SK-N-SH (cell line): ENCODE measurements at regions not wholly inside any gene's neighbourhood (a gene's known extent, or its start where the extent isn't known, plus 50 kb on each side); places are given as distances from the start of the nearest gene placed in this dataset.

Experiments
- CTCF ChIA-PET: fragments of 300-600, 350-600 bp; formaldehyde crosslinking; extraction: SDS; loops from one replicate; lab custom pipeline; 2021; lab: Yijun Ruan, JAX
- POLR2A ChIA-PET: fragments of 350-600 bp; sonication (Branson Sonifier 250); formaldehyde crosslinking; extraction: SDS; loops from one replicate; lab custom pipeline; 2020; ENCODE audit warnings: antibody characterized with exemption, inconsistent platforms; lab: Yijun Ruan, JAX
- DNase-seq: peaks from one replicate; pipeline ENCODE4 v3.0.0; 2012
- H2AFZ ChIP-seq: fragments of 200-600 bp; sonication (generic); 2 replicates; pipeline ENCODE4 v1.8.1; 2016; ENCODE audit warnings: antibody characterized with exemption, mild to moderate bottlenecking, low read depth
- H3F3A ChIP-seq: fragments of 200-600 bp; sonication (generic); replicated peaks from 2 replicates; pipeline ENCODE3; 2016; ENCODE audit warnings: antibody characterized with exemption, mild to moderate bottlenecking; ENCODE audit not compliant: insufficient read depth
- H3K27ac ChIP-seq, 2 experiments: fragments of 200-500 bp in 1 of 2; fragments of 200-600 bp in 1 of 2; sonication (Bioruptor generic) in 1 of 2; sonication (generic), shearing (Covaris generic) in 1 of 2; 2 replicates each; pipeline versions ENCODE4 v1.5.1 to v1.6.1; 2014 to 2016; ENCODE audit warnings: low read depth in 2 of 2, inconsistent platforms in 1 of 2, low read length in 1 of 2, mild to moderate bottlenecking in 1 of 2, mixed read lengths in 1 of 2
- H3K27me3 ChIP-seq: fragments of 200-600 bp; sonication (generic), shearing (Covaris generic); 2 replicates; pipeline ENCODE4 v1.6.1; 2016; ENCODE audit warnings: mixed run types; ENCODE audit not compliant: insufficient read depth
- H3K36me3 ChIP-seq, 2 experiments: fragments of 200-500 bp in 1 of 2; fragments of 200-600 bp in 1 of 2; sonication (Bioruptor generic) in 1 of 2; sonication (generic) in 1 of 2; replicated peaks in 1 of 2; 2 replicates each; pipeline versions ENCODE3 to v1.5.1; 2014 to 2016; ENCODE audit warnings: low read length in 1 of 2, mild to moderate bottlenecking in 1 of 2; ENCODE audit not compliant: insufficient read depth in 2 of 2, control insufficient read depth in 1 of 2
- H3K4me1 ChIP-seq, 2 experiments: fragments of 200-500 bp in 1 of 2; fragments of 200-600 bp in 1 of 2; sonication (Bioruptor generic) in 1 of 2; sonication (generic), shearing (Covaris generic) in 1 of 2; 2 replicates each; pipeline versions ENCODE4 v1.5.1 to v1.6.1; 2014 to 2016; ENCODE audit warnings: low read depth in 1 of 2, low read length in 1 of 2, mixed run types in 1 of 2; ENCODE audit not compliant: insufficient read depth in 2 of 2, control insufficient read depth in 1 of 2
- H3K4me2 ChIP-seq: fragments of 200-600 bp; sonication (generic), shearing (Covaris generic); 2 replicates; pipeline ENCODE4 v1.6.1; 2017; ENCODE audit warnings: mixed run types
- H3K4me3 ChIP-seq, 2 experiments: fragments of 200-500 bp in 1 of 2; fragments of 200-600 bp in 1 of 2; sonication (Bioruptor generic) in 1 of 2; sonication (generic), shearing (Covaris generic) in 1 of 2; 2 replicates each; pipeline versions ENCODE4 v1.5.1 to v1.8.1; 2014 to 2016; ENCODE audit warnings: low read depth in 2 of 2, inconsistent platforms in 1 of 2, low read length in 1 of 2, mild to moderate bottlenecking in 1 of 2, mixed read lengths in 1 of 2, moderate library complexity in 1 of 2
- H3K79me2 ChIP-seq: fragments of 200-600 bp; sonication (generic); 2 replicates; pipeline ENCODE4 v1.8.1; 2017; ENCODE audit warnings: mild to moderate bottlenecking; ENCODE audit not compliant: insufficient read depth
- H3K9ac ChIP-seq: fragments of 200-600 bp; sonication (generic); 2 replicates; pipeline ENCODE4 v1.6.1; 2017; ENCODE audit warnings: mixed run types
- H3K9me2 ChIP-seq: fragments of 200-600 bp; sonication (generic); 2 replicates; pipeline ENCODE4 v1.6.1; 2017; ENCODE audit warnings: mixed run types
- H3K9me3 ChIP-seq: fragments of 200-600 bp; sonication (generic); 2 replicates; pipeline ENCODE4 v1.6.1; 2017; ENCODE audit warnings: mixed run types, mild to moderate bottlenecking, moderate library complexity
- H4K20me1 ChIP-seq: fragments of 200-600 bp; sonication (generic); 2 replicates; pipeline ENCODE4 v1.6.1; 2017; ENCODE audit warnings: mild to moderate bottlenecking, mixed run types; ENCODE audit not compliant: insufficient read depth
- CTCF ChIP-seq: fragments of 200-600 bp; sonication (generic); IDR thresholded peaks from 2 replicates; pipeline ENCODE4 v1.6.1; 2017; ENCODE audit warnings: antibody characterized with exemption, mild to moderate bottlenecking, moderate library complexity
- ELF1 ChIP-seq: IDR thresholded peaks from 2 replicates; pipeline ENCODE4 v1.4.0; 2012
- FOXJ3 ChIP-seq: sonication (generic); formaldehyde crosslinking; IDR thresholded peaks from 2 replicates; pipeline ENCODE4 v1.5.1; 2020; ENCODE audit warnings: mild to moderate bottlenecking, missing genetic modification reagents
- JUND ChIP-seq: IDR thresholded peaks from 2 replicates; pipeline ENCODE4 v1.4.0; 2012
- MEF2A ChIP-seq: IDR thresholded peaks from 2 replicates; pipeline ENCODE4 v1.4.0; 2012; ENCODE audit warnings: low read depth, borderline replicate concordance
- POLR2AphosphoS5 ChIP-seq: IDR thresholded peaks from 2 replicates; pipeline ENCODE4 v1.6.1; 2012; ENCODE audit warnings: low read depth, low read length
- RCOR1 ChIP-seq: fragments of 150-350 bp; IDR thresholded peaks from 2 replicates; pipeline ENCODE4 v1.6.1; 2017; ENCODE audit warnings: antibody characterized with exemption, low read length
- REST ChIP-seq: IDR thresholded peaks from 2 replicates; pipeline ENCODE4 v1.6.1; 2012; ENCODE audit warnings: mild to moderate bottlenecking, low read depth, low read length, moderate library complexity
- RFX5 ChIP-seq: IDR thresholded peaks from 2 replicates; pipeline ENCODE4 v1.6.1; 2012; ENCODE audit warnings: mild to moderate bottlenecking, improper control_type of control experiment, low read length
- RXRA ChIP-seq: IDR thresholded peaks from 2 replicates; pipeline ENCODE4 v1.4.0; 2012; ENCODE audit warnings: low read depth, mild to moderate bottlenecking, borderline replicate concordance
- TAF1 ChIP-seq: IDR thresholded peaks from 2 replicates; pipeline ENCODE4 v1.6.1; 2012; ENCODE audit warnings: low read depth, mild to moderate bottlenecking, low read length, moderate library complexity, borderline replicate concordance
- USF1 ChIP-seq: IDR thresholded peaks from 2 replicates; pipeline ENCODE4 v1.4.0; 2012; ENCODE audit warnings: low read depth, borderline replicate concordance
- USF2 ChIP-seq: fragments of 150-350 bp; IDR thresholded peaks from 2 replicates; pipeline ENCODE4 v1.6.1; 2017; ENCODE audit warnings: antibody characterized with exemption, low read length, low read depth, borderline replicate concordance
- YY1 ChIP-seq: IDR thresholded peaks from 2 replicates; pipeline ENCODE4 v1.4.0; 2012; ENCODE audit warnings: low read depth, mild to moderate bottlenecking
- ZBTB33 ChIP-seq: IDR thresholded peaks from 2 replicates; pipeline ENCODE4 v1.4.0; 2012; ENCODE audit warnings: low read depth, borderline replicate concordance
- WGBS: methylation state at CpG from one replicate; pipeline ENCODE4 v1.1.6; 2017; ENCODE audit warnings: low lambda C conversion rate; 5-methylcytosine and 5-hydroxymethylcytosine counted together

- Histone ChIP-seq H4K20me1 (no peaks in the 10 kb centered on the region), H3K27ac (no peak overlapping the region), H3K36me3 (no peaks in the 10 kb centered on the region), H3F3A (peaks cover 3% of the 10 kb centered on the region), H3K4me2 (no peak overlapping the region), H3K4me1 (no peaks in the 10 kb centered on the region), H3K9ac (no peak overlapping the region), H3K79me2 (no peaks in the 10 kb centered on the region), H3K27me3 (no peaks in the 10 kb centered on the region), H3K9me2 (no peaks in the 10 kb centered on the region; the same call in 1 of the 2 replicates), H2AFZ (no peak overlapping the region), H3K9me3 (no peaks in the 10 kb centered on the region), H3K4me3 (no peak overlapping the region)
- DNase-seq = no peak
- POLR2A ChIA-PET = no interaction called here
- WGBS = 14% methylated on average over 3 of the region's 3 CpGs
- CTCF ChIA-PET = no interaction called here
- no peak for TF ChIP-seq ZBTB33
- no peak for TF ChIP-seq JUND
- TF ChIP-seq USF2 = no peak
- no peak for TF ChIP-seq TAF1
- TF ChIP-seq RFX5 = no peak
- no peak for TF ChIP-seq CTCF
- TF ChIP-seq REST = no peak
- no peak for TF ChIP-seq FOXJ3
- no peak for TF ChIP-seq RXRA
- TF ChIP-seq USF1 = no peak
- no peak for TF ChIP-seq MEF2A
- TF ChIP-seq YY1 = no peak
- TF ChIP-seq ELF1 = no peak
- no peak for TF ChIP-seq POLR2AphosphoS5
- no peak for TF ChIP-seq RCOR1
These were observed 686.2 kb upstream of the SLC35B3 start for GRCh38 chr6:9121549-9121948.
